ENCODE measurements at regions not wholly inside any gene's neighbourhood (a gene's known extent, or its start where the extent isn't known, plus 50 kb on each side); places are given as distances from the start of the nearest gene placed in this dataset.

GRCh38 chr6:71420095-71420692 is 131.6 kb downstream of the OGFRL1 start:
- no peak for TF ChIP-seq CTCF (IDR thresholded peaks at IDR 0.05)
- TF ChIP-seq EZH2 (IDR thresholded peaks at IDR 0.05; ENCODE audit: borderline replicate concordance, insufficient read depth, low read depth, low read length, poor library complexity, severe bottlenecking), result peak; percentile 64
